ENCODE measurements at regions not wholly inside any gene's neighbourhood (a gene's known extent, or its start where the extent isn't known, plus 50 kb on each side); places are given as distances from the start of the nearest gene placed in this dataset.

GRCh38 chr4:182155806-182156205 lies 87.4 kb upstream of the TENM3 start:
- no peaks in the 10 kb centered on the region for H3K27me3 ChIP-seq (ENCODE audit: insufficient read depth, low read length)
- H3K9ac ChIP-seq (ENCODE audit: low read depth, low read length) = no peak overlapping the region

GRCh38 chr4:182163180-182163579 lies 80.0 kb upstream of the TENM3 start:
- Histone ChIP-seq H3K4me1 (ENCODE audit: insufficient read depth, low read length) (no peaks in the 10 kb centered on the region; the same call in 1 of the 2 replicates), H3K9ac (ENCODE audit: low read depth, low read length) (no peak overlapping the region), H3K27ac (ENCODE audit: low read length) (no peak overlapping the region), H3K36me3 (ENCODE audit: insufficient read depth, low read depth, low read length) (peaks cover under 1% of the 10 kb centered on the region; the same call in 1 of the 2 replicates), H3K27me3 (ENCODE audit: insufficient read depth, low read length) (no peaks in the 10 kb centered on the region), H3K4me3 (ENCODE audit: low read length) (no peak overlapping the region), H3K9me3 (ENCODE audit: insufficient read depth, low read depth, low read length) (no peaks in the 10 kb centered on the region)

More at GRCh38 chr4:182155806-182156205, 87.4 kb upstream of the TENM3 start:
- peaks cover 10% of the 10 kb centered on the region; the same call in 1 of the 2 replicates for H3K36me3 ChIP-seq (ENCODE audit: insufficient read depth, low read depth, low read length)
- no peak overlapping the region for H3K4me3 ChIP-seq (ENCODE audit: low read length)
- H3K27ac ChIP-seq (ENCODE audit: low read length) = no peak overlapping the region
- H3K9me3 ChIP-seq (ENCODE audit: insufficient read depth, low read depth, low read length) = no peaks in the 10 kb centered on the region
- H3K4me1 ChIP-seq (ENCODE audit: insufficient read depth, low read length) = no peaks in the 10 kb centered on the region; the same call in 1 of the 2 replicates

- Histone ChIP-seq H3K27me3 (ENCODE audit: insufficient read depth, low read length) (no peaks in the 10 kb centered on the region), H3K4me1 (ENCODE audit: insufficient read depth, low read length) (0 out of 2 replicates have a peak, but pooled peaks cover 3% of the 10 kb centered on the region), H3K27ac (ENCODE audit: low read length) (no peak overlapping the region), H3K36me3 (ENCODE audit: insufficient read depth, low read depth, low read length) (no peaks in the 10 kb centered on the region), H3K9me3 (ENCODE audit: insufficient read depth, low read depth, low read length) (no peaks in the 10 kb centered on the region), H3K9ac (ENCODE audit: low read depth, low read length) (no peak overlapping the region), H3K4me3 (ENCODE audit: low read length) (no peak overlapping the region)
Measured at GRCh38 chr4:182169572-182169971, 73.6 kb upstream of the TENM3 start.

- Histone ChIP-seq H3K27me3 (ENCODE audit: insufficient read depth, low read length) (no peaks in the 10 kb centered on the region), H3K36me3 (ENCODE audit: insufficient read depth, low read depth, low read length) (no peaks in the 10 kb centered on the region), H3K9ac (ENCODE audit: low read depth, low read length) (no peak overlapping the region), H3K4me1 (ENCODE audit: insufficient read depth, low read length) (0 out of 2 replicates have a peak, but pooled peaks cover 3% of the 10 kb centered on the region), H3K9me3 (ENCODE audit: insufficient read depth, low read depth, low read length) (no peaks in the 10 kb centered on the region), H3K27ac (ENCODE audit: low read length) (no peak overlapping the region), H3K4me3 (ENCODE audit: low read length) (no peak overlapping the region)
Measured at GRCh38 chr4:182169987-182170386, 73.2 kb upstream of the TENM3 start.

- Histone ChIP-seq H3K4me3 (ENCODE audit: low read length) (no peak overlapping the region), H3K9me3 (ENCODE audit: insufficient read depth, low read depth, low read length) (no peaks in the 10 kb centered on the region), H3K4me1 (ENCODE audit: insufficient read depth, low read length) (0 out of 2 replicates have a peak, but pooled peaks cover 3% of the 10 kb centered on the region)
Measured at GRCh38 chr4:182170417-182170935, 72.7 kb upstream of the TENM3 start.

GRCh38 chr4:182174979-182175378 lies 68.2 kb upstream of the TENM3 start:
- H3K4me1 ChIP-seq (ENCODE audit: insufficient read depth, low read length) = peaks cover 26% of the 10 kb centered on the region
- no peaks in the 10 kb centered on the region for H3K9me3 ChIP-seq (ENCODE audit: insufficient read depth, low read depth, low read length)
- no peak overlapping the region for H3K4me3 ChIP-seq (ENCODE audit: low read length)
- H3K36me3 ChIP-seq (ENCODE audit: insufficient read depth, low read depth, low read length) = no peaks in the 10 kb centered on the region
- no peaks in the 10 kb centered on the region for H3K27me3 ChIP-seq (ENCODE audit: insufficient read depth, low read length)
- H3K27ac ChIP-seq (ENCODE audit: low read length) = no peak overlapping the region
- H3K9ac ChIP-seq (ENCODE audit: low read depth, low read length) = no peak overlapping the region

More at GRCh38 chr4:182170417-182170935, 72.7 kb upstream of the TENM3 start:
- no peaks in the 10 kb centered on the region for H3K36me3 ChIP-seq (ENCODE audit: insufficient read depth, low read depth, low read length)
- no peak overlapping the region for H3K9ac ChIP-seq (ENCODE audit: low read depth, low read length)
- no peaks in the 10 kb centered on the region for H3K27me3 ChIP-seq (ENCODE audit: insufficient read depth, low read length)
- H3K27ac ChIP-seq (ENCODE audit: low read length) = no peak overlapping the region

GRCh38 chr4:182175788-182176519 lies 67.2 kb upstream of the TENM3 start:
- Histone ChIP-seq H3K9ac (ENCODE audit: low read depth, low read length) (no peak overlapping the region), H3K36me3 (ENCODE audit: insufficient read depth, low read depth, low read length) (no peaks in the 10 kb centered on the region), H3K27ac (ENCODE audit: low read length) (no peak overlapping the region), H3K4me1 (ENCODE audit: insufficient read depth, low read length) (peaks cover 32% of the 10 kb centered on the region), H3K4me3 (ENCODE audit: low read length) (no peak overlapping the region), H3K27me3 (ENCODE audit: insufficient read depth, low read length) (no peaks in the 10 kb centered on the region), H3K9me3 (ENCODE audit: insufficient read depth, low read depth, low read length) (no peaks in the 10 kb centered on the region)

GRCh38 chr4:182177166-182177565 lies 66.0 kb upstream of the TENM3 start:
- Histone ChIP-seq H3K9ac (ENCODE audit: low read depth, low read length) (no peak overlapping the region), H3K27ac (ENCODE audit: low read length) (no peak overlapping the region), H3K36me3 (ENCODE audit: insufficient read depth, low read depth, low read length) (no peaks in the 10 kb centered on the region), H3K27me3 (ENCODE audit: insufficient read depth, low read length) (no peaks in the 10 kb centered on the region), H3K9me3 (ENCODE audit: insufficient read depth, low read depth, low read length) (no peaks in the 10 kb centered on the region), H3K4me1 (ENCODE audit: insufficient read depth, low read length) (peaks cover 33% of the 10 kb centered on the region), H3K4me3 (ENCODE audit: low read length) (no peak overlapping the region)

GRCh38 chr4:182179105-182179504 lies 64.1 kb upstream of the TENM3 start:
- Histone ChIP-seq H3K27ac (ENCODE audit: low read length) (no peak overlapping the region), H3K4me1 (ENCODE audit: insufficient read depth, low read length) (peaks cover 33% of the 10 kb centered on the region), H3K36me3 (ENCODE audit: insufficient read depth, low read depth, low read length) (no peaks in the 10 kb centered on the region), H3K9me3 (ENCODE audit: insufficient read depth, low read depth, low read length) (no peaks in the 10 kb centered on the region), H3K9ac (ENCODE audit: low read depth, low read length) (peak overlapping the region; percentile 31; the same call in 1 of the 2 replicates), H3K4me3 (ENCODE audit: low read length) (peak overlapping the region; percentile 2; the same call in 1 of the 2 replicates), H3K27me3 (ENCODE audit: insufficient read depth, low read length) (no peaks in the 10 kb centered on the region)

GRCh38 chr4:182179751-182180150 lies 63.5 kb upstream of the TENM3 start:
- Histone ChIP-seq H3K36me3 (ENCODE audit: insufficient read depth, low read depth, low read length) (no peaks in the 10 kb centered on the region), H3K4me3 (ENCODE audit: low read length) (no peak overlapping the region), H3K9me3 (ENCODE audit: insufficient read depth, low read depth, low read length) (no peaks in the 10 kb centered on the region), H3K9ac (ENCODE audit: low read depth, low read length) (no peak overlapping the region), H3K4me1 (ENCODE audit: insufficient read depth, low read length) (peaks cover 33% of the 10 kb centered on the region), H3K27ac (ENCODE audit: low read length) (no peak overlapping the region), H3K27me3 (ENCODE audit: insufficient read depth, low read length) (no peaks in the 10 kb centered on the region)

- Histone ChIP-seq H3K4me1 (ENCODE audit: insufficient read depth, low read length) (peaks cover 8% of the 10 kb centered on the region; the same call in 1 of the 2 replicates), H3K27me3 (ENCODE audit: insufficient read depth, low read length) (no peaks in the 10 kb centered on the region), H3K36me3 (ENCODE audit: insufficient read depth, low read depth, low read length) (no peaks in the 10 kb centered on the region), H3K9me3 (ENCODE audit: insufficient read depth, low read depth, low read length) (no peaks in the 10 kb centered on the region), H3K9ac (ENCODE audit: low read depth, low read length) (no peak overlapping the region), H3K4me3 (ENCODE audit: low read length) (no peak overlapping the region), H3K27ac (ENCODE audit: low read length) (no peak overlapping the region)
Measured at GRCh38 chr4:182185491-182185890, 57.7 kb upstream of the TENM3 start.

- Histone ChIP-seq H3K27ac (ENCODE audit: low read length) (no peak overlapping the region), H3K4me1 (ENCODE audit: insufficient read depth, low read length) (peaks cover 10% of the 10 kb centered on the region; the same call in 1 of the 2 replicates), H3K4me3 (ENCODE audit: low read length) (no peak overlapping the region), H3K9ac (ENCODE audit: low read depth, low read length) (no peak overlapping the region), H3K9me3 (ENCODE audit: insufficient read depth, low read depth, low read length) (no peaks in the 10 kb centered on the region), H3K27me3 (ENCODE audit: insufficient read depth, low read length) (no peaks in the 10 kb centered on the region), H3K36me3 (ENCODE audit: insufficient read depth, low read depth, low read length) (no peaks in the 10 kb centered on the region)
Measured at GRCh38 chr4:182187674-182188073, 55.5 kb upstream of the TENM3 start.

Measured in iPS-20b (cell line).